Femur (tissue), 1 donor: ENCODE measurements at regions not wholly inside any gene's neighbourhood (a gene's known extent, or its start where the extent isn't known, plus 50 kb on each side); places are given as distances from the start of the nearest gene placed in this dataset.

Experiments
- DNase-seq: peaks from one replicate; pipeline ENCODE4 v3.0.0-alpha.2; 2017

GRCh38 chr10:25661632-25662031 lies 272.4 kb upstream of the MYO3A start:
- no peak for DNase-seq

DNA sequence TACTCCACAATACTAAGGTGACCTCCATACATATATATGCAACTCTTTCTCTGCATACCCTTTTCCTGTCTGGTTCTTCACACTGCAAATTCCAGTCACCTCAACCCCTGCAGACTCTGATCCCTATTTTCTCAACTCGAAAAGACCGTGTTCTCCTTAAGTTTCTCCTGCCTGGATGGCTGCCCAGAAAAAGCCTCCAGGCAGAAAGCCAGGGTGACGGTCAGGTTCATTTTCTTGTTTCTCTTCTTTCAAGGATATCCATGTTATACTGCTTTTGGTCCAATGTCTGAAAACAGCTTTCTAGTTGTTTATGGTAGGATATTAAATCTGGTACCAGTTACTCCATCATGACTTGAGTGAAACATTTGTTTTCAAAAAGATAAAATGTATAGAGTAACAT lies 267.8 kb upstream of the MYO3A start:
- peak; percentile 38 for DNase-seq

DNA sequence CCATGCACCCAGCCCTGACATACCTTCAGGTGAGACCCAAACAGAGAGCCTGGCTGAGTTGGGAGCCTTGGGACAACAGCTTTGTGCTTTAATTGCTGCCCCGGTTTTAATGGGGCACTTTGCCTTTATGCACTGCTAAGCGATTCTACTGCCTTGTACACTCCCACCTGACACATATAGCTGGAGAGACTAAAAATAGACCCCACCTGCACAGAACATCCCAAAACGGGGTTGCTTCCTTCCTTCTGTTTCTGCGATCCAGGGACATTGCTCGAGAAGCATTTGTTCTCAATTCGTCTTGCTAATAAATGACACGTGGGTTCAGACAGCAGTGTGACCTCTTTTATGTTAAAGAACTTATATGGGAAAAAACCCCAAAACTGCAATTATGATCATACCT lies 258.8 kb upstream of the MYO3A start:
- DNase-seq: no peak

DNA sequence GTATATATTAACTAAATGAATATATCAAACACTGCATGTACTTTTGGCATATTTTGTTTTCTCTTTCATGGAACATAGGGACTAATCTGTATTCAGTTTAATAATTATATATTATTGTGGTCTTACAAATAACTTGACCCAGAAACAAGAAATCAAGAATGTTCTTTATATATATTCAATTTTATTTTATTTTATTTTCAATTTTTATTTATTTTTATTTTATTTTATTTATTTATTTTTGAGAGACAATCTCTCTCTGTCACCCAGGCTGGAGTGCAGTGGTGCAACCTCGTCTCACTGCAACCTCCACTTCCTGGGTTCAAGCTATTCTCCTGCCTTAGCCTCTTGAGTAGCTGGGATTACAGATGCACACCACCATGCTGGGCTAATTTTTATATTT lies 258.4 kb upstream of the MYO3A start:
- DNase-seq: no peak

- DNase-seq: no peak
Measured at GRCh38 chr10:25678220-25678619, 255.8 kb upstream of the MYO3A start.

GRCh38 chr10:25678666-25679065 lies 255.4 kb upstream of the MYO3A start:
- no peak for DNase-seq

DNA sequence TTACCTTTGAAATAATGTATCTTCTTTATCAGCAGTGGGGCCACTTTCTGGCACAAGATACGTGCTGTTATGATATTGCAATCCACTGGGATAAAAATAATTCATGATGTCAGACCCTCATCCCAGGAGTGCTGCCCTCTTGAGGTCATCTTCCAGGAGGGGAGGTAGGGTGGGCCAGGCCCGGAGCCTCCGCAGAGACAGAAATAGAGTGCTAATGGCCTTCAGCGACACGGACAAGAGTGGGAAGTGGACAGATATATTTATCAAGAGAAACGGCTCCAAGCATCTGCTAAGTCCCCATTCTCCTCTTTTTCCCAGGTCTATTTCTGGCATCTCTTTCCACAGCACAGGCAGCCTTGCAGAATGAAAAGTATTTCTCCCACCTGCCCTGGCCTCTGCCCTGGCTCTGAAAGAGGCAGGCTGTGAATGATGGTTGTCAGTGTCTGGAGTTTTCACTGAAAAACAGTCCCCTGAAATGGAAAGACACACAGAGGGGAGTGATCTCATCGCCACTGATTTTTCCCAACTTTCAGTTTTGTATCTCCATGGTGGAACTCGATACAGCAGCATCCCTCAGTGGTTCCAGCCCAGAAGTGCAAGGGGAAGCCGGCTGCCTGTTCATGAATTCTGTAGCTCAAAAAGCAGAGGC lies 251.7 kb upstream of the MYO3A start:
- DNase-seq: peak; percentile 52

DNA sequence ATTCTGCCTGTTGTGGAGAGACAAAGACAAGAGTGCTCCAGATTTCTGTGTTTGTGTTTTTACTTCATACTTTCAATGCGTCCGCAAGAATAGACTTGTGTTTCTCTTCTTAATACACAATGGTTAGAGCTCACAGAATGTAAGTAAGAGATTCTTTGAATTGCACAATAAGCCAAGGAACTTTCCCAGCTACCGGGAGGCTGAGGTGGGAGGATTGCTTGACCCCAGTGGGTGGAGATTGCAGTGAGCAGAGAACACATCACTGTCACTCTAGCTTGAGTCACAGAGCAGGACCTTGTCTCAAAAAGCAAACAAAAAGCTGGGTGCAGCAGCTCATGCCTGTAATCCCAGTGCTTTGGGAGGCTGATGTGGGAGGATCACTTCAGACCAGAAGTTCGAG lies 250.7 kb upstream of the MYO3A start:
- DNase-seq: no peak

GRCh38 chr10:25687521-25687920 lies 246.5 kb upstream of the MYO3A start:
- no peak for DNase-seq

DNA sequence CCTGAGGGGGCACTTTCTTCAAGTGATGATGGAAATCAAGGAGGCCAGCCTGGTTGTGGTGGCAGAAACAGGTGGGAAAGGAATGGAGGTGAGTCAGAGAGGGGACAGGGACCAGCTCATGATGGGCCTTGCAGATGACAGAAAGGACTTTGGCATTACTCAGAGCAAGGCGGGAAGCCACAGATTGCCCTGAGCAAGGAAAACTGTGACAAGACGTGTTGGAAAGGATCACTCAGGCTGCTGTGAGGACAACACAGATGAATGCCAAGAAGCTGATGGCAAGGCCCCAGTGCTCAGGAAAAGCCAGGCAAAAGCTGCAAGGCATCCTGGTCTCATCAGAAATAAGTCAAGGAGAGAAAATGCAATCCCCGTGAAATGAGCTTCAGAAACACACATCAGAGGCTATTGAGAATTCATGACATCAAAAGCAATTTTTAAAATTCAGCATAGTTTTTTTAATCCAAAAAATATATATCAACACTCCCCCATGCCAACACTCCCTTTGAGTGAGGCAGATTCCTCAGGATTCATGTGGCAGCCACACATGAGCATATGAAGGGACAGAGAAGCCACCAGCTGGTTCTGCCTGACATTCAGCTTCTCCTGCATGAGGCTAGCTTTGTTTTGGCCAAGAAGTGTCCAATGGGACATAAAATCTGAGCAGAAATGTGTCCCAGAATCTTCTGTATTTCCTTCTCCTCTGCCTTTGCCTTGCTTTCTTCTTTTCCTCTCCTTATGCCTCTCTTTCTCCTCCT lies 244.5 kb upstream of the MYO3A start:
- DNase-seq: no peak

GRCh38 chr10:25692761-25693160 lies 241.3 kb upstream of the MYO3A start:
- no peak for DNase-seq

DNA sequence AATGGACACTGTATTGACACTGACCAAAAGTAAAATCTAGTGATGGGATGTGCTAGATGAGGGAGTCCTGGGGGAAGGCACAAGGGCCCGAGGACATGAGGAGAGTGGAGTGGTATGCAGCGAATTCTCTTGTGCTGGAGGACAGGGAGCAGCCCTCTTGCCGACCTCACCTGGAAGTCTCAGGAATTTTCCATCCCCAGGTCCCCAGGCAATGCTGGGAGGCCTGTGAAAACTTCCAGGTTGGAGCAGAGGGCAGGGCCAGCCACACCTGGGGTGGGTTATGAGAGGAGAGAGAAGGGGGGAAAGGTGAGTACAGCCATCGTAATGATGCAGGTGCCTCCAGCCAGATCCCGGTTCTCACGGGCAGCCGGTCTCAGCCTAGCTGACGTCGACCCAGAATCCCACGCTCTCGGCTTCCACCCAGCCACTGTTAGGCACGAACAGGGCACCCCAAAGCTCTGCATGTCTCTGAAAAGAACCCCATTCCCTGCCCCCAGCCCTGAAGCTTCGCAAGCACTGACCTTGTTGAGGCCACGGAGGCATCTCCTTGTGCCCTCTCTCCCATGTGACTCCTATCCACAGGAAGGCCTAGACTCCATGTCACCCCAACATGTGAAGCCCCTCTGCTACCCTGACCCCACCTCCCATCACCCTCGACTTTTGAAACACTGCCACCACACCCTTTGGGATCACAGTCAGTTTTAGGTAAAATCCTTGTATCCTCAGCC lies 239.7 kb upstream of the MYO3A start:
- no peak for DNase-seq

- DNase-seq: no peak
Measured at GRCh38 chr10:25694971-25695370, 239.1 kb upstream of the MYO3A start.

DNA sequence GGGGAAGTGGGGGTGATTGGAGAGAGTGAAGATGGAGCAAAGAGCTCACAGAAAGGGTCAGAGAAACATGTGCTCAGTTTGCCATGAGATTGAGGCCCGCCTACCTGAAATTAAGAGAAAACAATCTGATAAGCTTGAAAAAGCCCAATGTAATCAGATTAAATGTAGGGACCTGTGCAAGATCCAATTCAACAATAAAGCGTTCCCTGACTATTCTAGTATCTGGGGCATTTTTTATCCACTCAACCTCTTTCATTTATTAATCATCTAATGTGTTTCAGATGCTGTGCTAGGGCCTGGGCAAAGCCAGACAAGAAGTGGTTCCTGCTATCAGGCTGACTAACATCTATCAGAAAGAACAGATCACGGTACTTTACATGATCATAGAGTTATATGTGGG lies 238.4 kb upstream of the MYO3A start:
- DNase-seq: no peak

DNA sequence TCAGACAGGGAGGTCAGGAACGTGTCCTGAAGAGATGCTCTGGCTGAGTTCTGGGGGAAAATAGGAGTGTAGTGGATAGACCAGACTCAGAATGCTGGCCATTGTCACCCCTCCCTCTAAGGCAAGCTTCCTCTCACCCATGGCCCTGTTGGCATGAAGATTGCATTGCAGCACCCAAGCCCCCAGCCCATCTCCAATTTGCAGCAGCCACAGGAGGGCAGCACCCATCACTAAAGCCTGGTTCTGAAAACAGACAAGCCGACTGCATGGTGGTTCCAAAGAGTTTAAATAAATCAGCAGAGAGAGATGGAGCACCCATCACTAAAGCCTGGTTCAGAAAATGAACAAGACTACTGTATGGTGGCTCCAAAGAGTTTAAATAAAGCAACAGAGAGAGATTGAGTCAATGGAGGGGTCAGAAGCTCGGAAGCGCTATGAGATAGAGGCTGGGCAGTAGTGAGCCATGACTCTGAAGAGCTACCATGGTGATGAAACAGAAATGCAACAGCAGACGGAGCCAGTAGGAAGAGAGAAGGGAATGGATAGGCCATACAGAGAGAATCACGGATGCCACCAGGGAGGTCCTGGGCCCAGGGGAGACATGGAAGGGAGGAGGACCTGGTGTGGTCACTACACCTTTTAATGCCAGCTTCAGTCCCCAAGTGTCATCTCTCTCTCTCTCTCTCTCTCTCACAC lies 237.9 kb upstream of the MYO3A start:
- no peak for DNase-seq

DNA sequence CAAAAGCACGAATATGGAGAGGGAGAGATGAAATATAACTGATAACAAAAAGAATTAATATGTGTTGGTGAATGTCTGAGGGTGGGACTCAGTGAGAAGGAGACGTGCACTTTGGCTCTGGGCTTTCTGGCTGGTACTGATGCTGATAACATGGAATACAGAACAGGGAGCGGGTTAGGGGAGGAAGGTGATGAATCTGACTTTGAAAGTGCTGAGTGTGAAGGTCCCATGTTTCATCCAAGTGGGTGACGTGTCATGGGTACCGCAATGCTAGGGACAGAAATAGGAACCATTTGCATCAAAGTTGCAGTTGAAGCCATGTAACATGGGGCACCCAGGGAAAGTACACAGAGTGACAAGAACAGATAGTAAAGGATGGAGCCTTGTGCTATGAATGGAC lies 236.6 kb upstream of the MYO3A start:
- no peak for DNase-seq

DNA sequence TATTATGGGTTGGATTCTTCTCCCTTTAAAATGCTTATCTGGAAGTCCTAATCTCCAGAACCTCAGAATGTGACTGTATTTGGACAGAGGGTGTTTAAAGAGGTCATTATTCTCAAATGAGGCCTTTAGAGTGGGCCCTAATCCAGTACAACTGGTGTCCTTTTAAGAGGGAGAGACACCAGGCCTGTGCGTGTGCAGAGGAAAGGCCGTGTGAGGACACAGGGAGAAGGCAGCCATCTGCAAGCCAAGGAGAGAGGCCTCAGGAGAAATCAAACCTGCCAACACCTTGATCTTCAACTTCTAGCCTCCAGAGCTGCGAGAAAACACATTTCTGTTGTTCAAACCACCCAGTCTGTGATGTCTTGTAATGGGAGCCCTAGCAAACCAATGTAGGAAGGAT lies 235.4 kb upstream of the MYO3A start:
- no peak for DNase-seq

DNA sequence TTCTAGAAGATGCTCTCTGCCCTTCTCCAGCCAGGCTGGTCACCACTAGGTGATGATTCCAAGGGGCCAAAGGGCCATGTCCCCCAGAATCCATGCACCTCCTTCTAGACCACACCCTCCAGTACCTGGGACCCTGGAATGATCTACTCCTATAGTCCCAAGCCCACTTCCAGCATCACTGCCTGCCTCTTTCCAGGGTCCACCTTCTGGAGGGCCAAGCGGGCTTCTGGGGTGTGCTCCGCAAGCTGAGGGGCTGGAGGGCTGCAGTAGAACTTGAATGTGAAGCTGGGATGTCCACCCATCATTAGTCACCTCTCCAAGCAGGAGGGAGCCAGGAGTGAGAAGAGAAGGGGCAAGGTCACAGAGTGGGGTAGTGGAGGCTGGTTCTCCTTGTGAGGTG lies 234.4 kb upstream of the MYO3A start:
- DNase-seq: no peak

- no peak for DNase-seq
Measured at GRCh38 chr10:25701652-25702051, 232.4 kb upstream of the MYO3A start.

GRCh38 chr10:25704622-25705021 lies 229.4 kb upstream of the MYO3A start:
- DNase-seq: no peak

GRCh38 chr10:25707572-25707971 lies 226.5 kb upstream of the MYO3A start:
- DNase-seq: no peak

DNA sequence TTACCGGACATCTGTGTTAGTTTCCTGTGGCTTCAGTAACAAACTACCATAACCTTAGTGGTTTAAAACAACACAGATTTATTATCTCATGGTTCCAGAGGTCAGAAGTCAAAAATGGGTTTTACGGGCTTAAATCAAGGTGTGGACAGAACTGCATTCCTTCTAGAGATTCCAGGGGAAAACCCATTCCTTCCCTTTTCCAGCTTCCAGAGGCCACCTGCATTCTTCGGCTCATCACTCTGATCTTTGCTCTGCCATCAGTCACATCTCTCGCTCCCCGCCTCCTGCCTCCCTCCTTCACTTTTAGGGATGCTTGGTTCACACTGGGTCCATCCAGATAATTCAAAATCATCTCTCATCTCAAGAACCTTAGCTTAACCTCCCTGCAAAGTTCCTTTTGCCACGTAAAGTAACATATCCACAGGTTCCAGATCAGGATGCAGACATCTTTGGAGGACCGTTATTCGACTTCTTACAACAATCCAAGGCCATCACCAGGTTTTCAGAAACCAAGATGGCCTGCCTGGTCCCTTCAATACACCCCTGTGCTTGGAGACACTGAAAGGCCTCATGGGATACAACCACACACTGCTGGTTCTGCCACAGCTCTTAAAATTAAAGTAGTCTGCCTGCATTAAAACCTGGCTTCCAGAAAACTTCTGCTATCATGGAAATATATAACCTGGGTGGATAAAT lies 225.9 kb upstream of the MYO3A start:
- DNase-seq: no peak

DNA sequence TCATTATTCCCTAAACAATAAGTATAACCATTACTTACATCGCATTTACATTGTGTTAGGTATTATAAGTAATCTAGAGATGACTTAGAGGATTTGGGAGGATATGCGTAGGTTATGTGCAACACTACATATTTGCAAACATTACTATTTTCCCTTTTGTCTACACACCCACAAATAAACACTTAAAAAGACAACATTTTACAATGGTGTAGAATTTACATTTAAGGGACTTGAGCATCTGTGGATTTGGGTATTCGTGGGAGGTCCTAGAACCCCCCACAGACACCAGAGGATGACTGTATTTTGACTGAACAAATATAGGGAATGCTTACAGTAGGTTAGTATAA lies 220.2 kb upstream of the MYO3A start:
- no peak for DNase-seq
